Fibroblast of lung (primary cell): ENCODE measurements at regions not wholly inside any gene's neighbourhood (a gene's known extent, or its start where the extent isn't known, plus 50 kb on each side); places are given as distances from the start of the nearest gene placed in this dataset.
A peak's percentile ranks its signal among the peaks of the same experiment; 100 is the strongest.

Experiments
- DNase-seq, 2 donors: peaks; one replicate each; pipeline versions ENCODE4 v3.0.0 to v3.0.0-alpha.2; 2010; ENCODE audit warnings: low read depth in 2 of 2
- H2AFZ ChIP-seq: 2 replicates; pipeline ENCODE4 v1.5.1; 2012; ENCODE audit warnings: low read length, control low read depth, inconsistent platforms
- H3K27ac ChIP-seq: 2 replicates; pipeline ENCODE4 v1.5.1; 2011; ENCODE audit warnings: low read length, control low read depth; ENCODE audit not compliant: insufficient read depth
- H3K27me3 ChIP-seq: 2 replicates; pipeline ENCODE4 v1.5.1; 2011; ENCODE audit warnings: mild to moderate bottlenecking, low read length; ENCODE audit not compliant: control insufficient read depth, insufficient read depth
- H3K36me3 ChIP-seq: 2 replicates; pipeline ENCODE4 v1.5.1; 2011; ENCODE audit warnings: low read length; ENCODE audit not compliant: control insufficient read depth, insufficient read depth
- H3K4me1 ChIP-seq: 2 replicates; pipeline ENCODE4 v1.5.1; 2011; ENCODE audit warnings: low read length; ENCODE audit not compliant: control insufficient read depth, insufficient read depth; ENCODE audit errors: extremely low read depth
- H3K4me2 ChIP-seq: 2 replicates; pipeline ENCODE4 v1.5.1; 2011; ENCODE audit warnings: low read length, control low read depth; ENCODE audit not compliant: insufficient read depth; ENCODE audit errors: extremely low read depth
- H3K4me3 ChIP-seq, 4 experiments: fragments of 200-600 bp in 1 of 4; sonication (generic) in 1 of 4; replicated peaks in 1 of 4; 2 replicates each; pipeline ENCODE4 v1.5.1; 2011 to 2016; ENCODE audit warnings: low read length in 4 of 4, low read depth in 3 of 4, mild to moderate bottlenecking in 3 of 4, control low read depth in 2 of 4, inconsistent platforms in 1 of 4, mixed read lengths in 1 of 4; ENCODE audit not compliant: insufficient read depth in 1 of 4; ENCODE audit errors: control extremely low read depth in 1 of 4
- H3K79me2 ChIP-seq: 2 replicates; pipeline ENCODE4 v1.5.1; 2012; ENCODE audit warnings: mild to moderate bottlenecking, low read length, inconsistent platforms; ENCODE audit not compliant: control insufficient read depth, insufficient read depth
- H3K9ac ChIP-seq: 2 replicates; pipeline ENCODE4 v1.5.1; 2011; ENCODE audit warnings: mild to moderate bottlenecking, low read length, control low read depth; ENCODE audit not compliant: insufficient read depth
- H3K9me3 ChIP-seq: 2 replicates; pipeline ENCODE4 v1.5.1; 2012; ENCODE audit warnings: low read depth, low read length; ENCODE audit not compliant: control insufficient read depth, insufficient read depth
- H4K20me1 ChIP-seq: 2 replicates; pipeline ENCODE4 v1.5.1; 2011; ENCODE audit warnings: low read length; ENCODE audit not compliant: control insufficient read depth, insufficient read depth; ENCODE audit errors: extremely low read depth
- CTCF ChIP-seq, 2 donors: IDR thresholded peaks in 1 of 2; conservative IDR thresholded peaks in 1 of 2; 1 replicate in 1 of 2; 2 replicates in 1 of 2; pipeline ENCODE4 v1.5.1; 2011 to 2012; ENCODE audit warnings: low read length in 2 of 2, control low read depth in 1 of 2, inconsistent platforms in 1 of 2, low read depth in 1 of 2, mild to moderate bottlenecking in 1 of 2
- EZH2 ChIP-seq: IDR thresholded peaks from 2 replicates; pipeline ENCODE4 v1.5.1; 2012; ENCODE audit warnings: low read length, control low read depth, mild to moderate bottlenecking; ENCODE audit errors: missing control alignments

GRCh38 chr13:47564041-47564440 is 437.0 kb downstream of the SUCLA2 start:
- TF ChIP-seq CTCF (conservative IDR thresholded peaks at IDR 0.05 in 1 of 2, IDR thresholded peaks at IDR 0.05 in 1 of 2; ENCODE audit: low read depth in 1 of 2, low read length in 2 of 2) (no peak), EZH2 (no peak)

GRCh38 chr13:47556703-47557102 is 444.4 kb downstream of the SUCLA2 start:
- Histone ChIP-seq H3K36me3 (no peaks in the 10 kb centered on the region), H4K20me1 (no peaks in the 10 kb centered on the region), H2AFZ (no peak overlapping the region), H3K27me3 (no peaks in the 10 kb centered on the region), H3K79me2 (no peaks in the 10 kb centered on the region), H3K4me3 (no peak overlapping the region), H3K9me3 (no peaks in the 10 kb centered on the region), H3K4me1 (no peaks in the 10 kb centered on the region), H3K4me2 (no peak overlapping the region), H3K9ac (no peak overlapping the region), H3K27ac (no peak overlapping the region)
- no peak for TF ChIP-seq CTCF (conservative IDR thresholded peaks at IDR 0.05 in 1 of 2, IDR thresholded peaks at IDR 0.05 in 1 of 2; ENCODE audit: low read depth in 1 of 2, low read length in 2 of 2)
- no peak for TF ChIP-seq EZH2
- no peak for DNase-seq

More at GRCh38 chr13:47564041-47564440, 437.0 kb downstream of the SUCLA2 start:
- Histone ChIP-seq H3K9me3 (no peaks in the 10 kb centered on the region), H3K36me3 (no peaks in the 10 kb centered on the region), H3K27me3 (no peaks in the 10 kb centered on the region), H3K4me3 (no peak overlapping the region), H3K79me2 (no peaks in the 10 kb centered on the region), H3K27ac (no peak overlapping the region), H4K20me1 (no peaks in the 10 kb centered on the region), H3K9ac (no peak overlapping the region), H2AFZ (no peak overlapping the region), H3K4me2 (no peak overlapping the region), H3K4me1 (no peaks in the 10 kb centered on the region)
- DNase-seq, result peak in 1 of 2 donors; percentile 11

GRCh38 chr13:47555235-47555634 is 445.8 kb downstream of the SUCLA2 start:
- no peaks in the 10 kb centered on the region for H4K20me1 ChIP-seq
- no peak overlapping the region for H3K9ac ChIP-seq
- no peak for TF ChIP-seq EZH2
- no peak for TF ChIP-seq CTCF (conservative IDR thresholded peaks at IDR 0.05 in 1 of 2, IDR thresholded peaks at IDR 0.05 in 1 of 2; ENCODE audit: low read depth in 1 of 2, low read length in 2 of 2)
- H2AFZ ChIP-seq, result no peak overlapping the region
- H3K9me3 ChIP-seq, result no peaks in the 10 kb centered on the region
- H3K4me3 ChIP-seq, result no peak overlapping the region
- no peak overlapping the region for H3K4me2 ChIP-seq
- peak; percentile 6 to 41 for DNase-seq
- H3K27ac ChIP-seq, result no peak overlapping the region
- H3K4me1 ChIP-seq, result no peaks in the 10 kb centered on the region
- no peaks in the 10 kb centered on the region for H3K79me2 ChIP-seq
- no peaks in the 10 kb centered on the region for H3K27me3 ChIP-seq
- no peaks in the 10 kb centered on the region for H3K36me3 ChIP-seq
